ENCODE measurements at regions not wholly inside any gene's neighbourhood (a gene's known extent, or its start where the extent isn't known, plus 50 kb on each side); places are given as distances from the start of the nearest gene placed in this dataset.

- TF ChIP-seq CTCF (conservative IDR thresholded peaks at IDR 0.05; ENCODE audit: low read depth, low read length), result no peak
- no peak overlapping the region for H3K4me3 ChIP-seq (ENCODE audit: low read depth, low read length)
- no peak for DNase-seq (ENCODE audit: low read depth)
Measured at GRCh38 chr18:34108206-34108605, 116.5 kb downstream of the NOL4 start.

DNA sequence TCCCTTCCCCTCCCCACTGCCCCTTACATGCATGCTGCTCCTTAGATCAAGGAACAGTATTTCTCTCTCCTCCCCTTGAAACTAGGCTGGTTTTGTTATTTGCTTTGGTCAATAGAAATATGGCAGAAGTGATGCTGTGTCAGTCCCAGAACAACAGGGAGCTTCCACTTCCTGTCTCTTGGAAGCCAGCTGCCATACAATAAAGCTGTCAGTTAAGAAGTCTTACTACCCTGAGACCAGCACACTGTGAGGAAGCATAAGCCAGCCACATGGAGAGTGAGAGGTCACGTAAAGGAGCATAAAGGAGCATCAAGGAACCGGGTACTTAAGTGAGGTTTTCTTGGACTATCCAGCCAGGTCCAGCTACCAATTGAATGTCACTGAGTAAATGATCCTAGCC is 126.6 kb downstream of the NOL4 start:
- no peak for DNase-seq (ENCODE audit: low read depth)
- no peak overlapping the region for H3K4me3 ChIP-seq (ENCODE audit: low read depth, low read length)
- no peak for TF ChIP-seq CTCF (conservative IDR thresholded peaks at IDR 0.05; ENCODE audit: low read depth, low read length)

GRCh38 chr18:34097312-34097711 is 127.4 kb downstream of the NOL4 start:
- TF ChIP-seq CTCF (conservative IDR thresholded peaks at IDR 0.05; ENCODE audit: low read depth, low read length), result no peak
- peak; percentile 40 for DNase-seq (ENCODE audit: low read depth)
- no peak overlapping the region for H3K4me3 ChIP-seq (ENCODE audit: low read depth, low read length)

GRCh38 chr18:34094148-34094547 is 130.6 kb downstream of the NOL4 start:
- no peak for TF ChIP-seq CTCF (conservative IDR thresholded peaks at IDR 0.05; ENCODE audit: low read depth, low read length)
- no peak for DNase-seq (ENCODE audit: low read depth)
- H3K4me3 ChIP-seq (ENCODE audit: low read depth, low read length), result no peak overlapping the region

- no peak overlapping the region for H3K4me3 ChIP-seq (ENCODE audit: low read depth, low read length)
- DNase-seq (ENCODE audit: low read depth), result no peak
- TF ChIP-seq CTCF (conservative IDR thresholded peaks at IDR 0.05; ENCODE audit: low read depth, low read length), result no peak
Measured at GRCh38 chr18:34092796-34093195, 131.9 kb downstream of the NOL4 start.

DNA sequence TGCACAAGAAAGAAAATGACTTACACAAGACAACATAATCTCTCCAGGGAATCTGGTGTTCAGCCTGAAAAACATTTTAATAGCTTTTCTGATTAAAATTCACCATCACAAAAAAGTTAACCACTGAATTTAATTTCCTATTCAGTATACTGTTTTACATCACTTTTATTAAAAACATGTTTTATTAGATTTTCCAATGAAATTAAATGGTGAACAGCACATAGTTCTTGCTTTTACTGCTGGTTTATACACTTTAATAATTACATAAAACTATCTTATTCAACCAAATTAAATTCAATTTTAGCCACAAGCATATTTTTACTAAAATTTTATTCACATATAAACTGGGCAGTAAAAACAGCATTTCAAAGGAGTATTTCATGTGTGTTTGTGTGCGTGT is 138.3 kb downstream of the NOL4 start:
- no peak for DNase-seq (ENCODE audit: low read depth)
- no peak for TF ChIP-seq CTCF (conservative IDR thresholded peaks at IDR 0.05; ENCODE audit: low read depth, low read length)
- H3K4me3 ChIP-seq (ENCODE audit: low read depth, low read length), result no peak overlapping the region

DNA sequence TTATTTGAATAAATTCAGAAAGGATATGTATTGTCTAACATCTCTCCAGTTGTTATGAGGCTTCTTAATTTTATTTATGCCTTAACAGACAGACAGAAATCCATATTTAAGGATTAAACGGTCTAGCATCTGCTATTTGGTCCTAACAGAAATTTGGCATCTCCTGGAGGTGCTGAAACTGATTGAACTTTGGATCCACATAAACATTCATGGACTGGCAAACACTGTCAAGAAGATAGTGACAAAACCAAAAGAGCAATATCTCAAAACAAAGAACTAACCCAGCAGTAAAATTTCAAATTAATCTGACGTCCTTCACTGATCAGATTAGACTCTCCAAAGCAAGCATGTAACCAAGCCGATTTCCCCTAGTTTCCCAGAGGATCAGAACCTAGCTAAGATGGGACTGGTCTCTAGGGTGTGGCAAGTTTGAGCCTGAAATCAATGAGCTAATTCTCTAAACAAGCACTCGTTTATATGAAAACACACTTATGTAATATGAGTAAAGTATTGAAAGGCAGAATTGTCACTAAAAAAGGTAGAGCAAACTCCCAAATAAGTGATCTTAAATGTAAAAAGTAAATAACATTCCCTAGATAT is 139.5 kb downstream of the NOL4 start:
- no peak overlapping the region for H3K4me3 ChIP-seq (ENCODE audit: low read depth, low read length)
- DNase-seq (ENCODE audit: low read depth), result no peak
- TF ChIP-seq CTCF (conservative IDR thresholded peaks at IDR 0.05; ENCODE audit: low read depth, low read length), result no peak
